ENCODE measurements at regions not wholly inside any gene's neighbourhood (a gene's known extent, or its start where the extent isn't known, plus 50 kb on each side); places are given as distances from the start of the nearest gene placed in this dataset.

DNA sequence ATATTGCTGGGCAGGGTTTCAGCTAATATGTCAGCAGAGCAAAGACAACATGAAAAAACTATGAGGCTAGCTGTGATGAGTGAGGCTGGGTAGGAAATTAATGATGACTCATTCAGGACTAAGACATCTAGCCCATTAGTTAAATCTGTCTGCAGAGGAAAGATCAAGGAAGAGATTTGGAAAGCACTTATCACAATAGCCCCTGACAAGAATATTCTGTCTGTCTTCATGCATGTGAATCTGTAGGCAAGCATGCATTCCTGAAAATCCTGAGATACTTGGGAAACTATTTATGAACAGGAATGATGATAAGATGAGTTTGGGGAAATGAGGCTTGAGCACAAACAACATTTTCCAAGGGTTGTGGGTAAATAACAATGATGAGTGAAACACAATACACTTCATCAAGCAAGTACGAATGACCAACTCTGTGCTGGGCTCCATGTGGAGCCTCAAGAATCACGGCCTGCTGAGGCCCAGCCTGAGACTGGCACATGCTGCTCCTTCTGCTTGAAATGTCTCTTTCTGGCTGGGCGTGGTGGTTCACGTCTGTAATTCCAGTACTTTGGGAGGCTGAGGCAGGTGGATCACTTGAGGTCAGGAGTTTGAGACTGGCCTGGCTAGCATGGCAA, 96.5 kb upstream of the ASIC2 start:
- TF ChIP-seq EP300 (IDR thresholded peaks at IDR 0.05): no peak
- TF ChIP-seq, protein P1, sequence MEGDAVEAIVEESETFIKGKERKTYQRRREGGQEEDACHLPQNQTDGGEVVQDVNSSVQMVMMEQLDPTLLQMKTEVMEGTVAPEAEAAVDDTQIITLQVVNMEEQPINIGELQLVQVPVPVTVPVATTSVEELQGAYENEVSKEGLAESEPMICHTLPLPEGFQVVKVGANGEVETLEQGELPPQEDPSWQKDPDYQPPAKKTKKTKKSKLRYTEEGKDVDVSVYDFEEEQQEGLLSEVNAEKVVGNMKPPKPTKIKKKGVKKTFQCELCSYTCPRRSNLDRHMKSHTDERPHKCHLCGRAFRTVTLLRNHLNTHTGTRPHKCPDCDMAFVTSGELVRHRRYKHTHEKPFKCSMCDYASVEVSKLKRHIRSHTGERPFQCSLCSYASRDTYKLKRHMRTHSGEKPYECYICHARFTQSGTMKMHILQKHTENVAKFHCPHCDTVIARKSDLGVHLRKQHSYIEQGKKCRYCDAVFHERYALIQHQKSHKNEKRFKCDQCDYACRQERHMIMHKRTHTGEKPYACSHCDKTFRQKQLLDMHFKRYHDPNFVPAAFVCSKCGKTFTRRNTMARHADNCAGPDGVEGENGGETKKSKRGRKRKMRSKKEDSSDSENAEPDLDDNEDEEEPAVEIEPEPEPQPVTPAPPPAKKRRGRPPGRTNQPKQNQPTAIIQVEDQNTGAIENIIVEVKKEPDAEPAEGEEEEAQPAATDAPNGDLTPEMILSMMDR (IDR thresholded peaks at IDR 0.05): no peak
- TF ChIP-seq POLR2A (IDR thresholded peaks at IDR 0.05): no peak
